MM.1S (cell line): ENCODE measurements at regions not wholly inside any gene's neighbourhood (a gene's known extent, or its start where the extent isn't known, plus 50 kb on each side); places are given as distances from the start of the nearest gene placed in this dataset.

ENCODE experiments used
- DNase-seq: peaks from one replicate; pipeline ENCODE4 v3.0.0-alpha.2; 2015
- H2AFZ ChIP-seq: fragments of 300-600 bp; sonication (generic); 2 replicates; pipeline ENCODE4 v1.6.0; 2016; ENCODE audit warnings: antibody characterized with exemption, low read length
- H3F3A ChIP-seq: fragments of 300-600 bp; sonication (generic); 2 replicates; pipeline ENCODE4 v1.6.1; 2016; ENCODE audit warnings: mild to moderate bottlenecking, antibody characterized with exemption, low read length, moderate library complexity, mixed read lengths; ENCODE audit not compliant: insufficient read depth
- H3K27ac ChIP-seq: fragments of 300-600 bp; sonication (generic); 2 replicates; pipeline ENCODE4 v1.5.1; 2016; ENCODE audit warnings: mild to moderate bottlenecking, low read length
- H3K27me3 ChIP-seq: fragments of 300-600 bp; sonication (generic); replicated peaks from 2 replicates; pipeline ENCODE4 v1.6.0; 2016; ENCODE audit warnings: low read length; ENCODE audit not compliant: insufficient read depth
- H3K36me3 ChIP-seq: fragments of 300-600 bp; sonication (generic); replicated peaks from 2 replicates; pipeline ENCODE4 v1.6.1; 2016; ENCODE audit warnings: mild to moderate bottlenecking, low read length, mixed read lengths; ENCODE audit not compliant: insufficient read depth
- H3K4me1 ChIP-seq: fragments of 300-600 bp; sonication (generic); 2 replicates; pipeline ENCODE4 v1.6.1; 2016; ENCODE audit warnings: low read length, mixed read lengths
- H3K4me2 ChIP-seq: fragments of 300-600 bp; sonication (generic); 2 replicates; pipeline ENCODE4 v1.6.0; 2016; ENCODE audit warnings: low read depth, low read length
- H3K4me3 ChIP-seq: fragments of 300-600 bp; sonication (generic); 2 replicates; pipeline ENCODE4 v1.5.1; 2016; ENCODE audit warnings: low read length, mixed read lengths
- H3K79me2 ChIP-seq: fragments of 300-600 bp; sonication (generic); 2 replicates; pipeline ENCODE4 v1.6.1; 2016; ENCODE audit warnings: mixed run types, low read length, mixed read lengths
- H3K9ac ChIP-seq: fragments of 300-600 bp; sonication (generic); 2 replicates; pipeline ENCODE4 v1.6.1; 2016; ENCODE audit warnings: low read length, mixed read lengths
- H3K9me2 ChIP-seq: fragments of 300-600 bp; sonication (generic); replicated peaks from 2 replicates; pipeline ENCODE4 v1.6.1; 2016; ENCODE audit warnings: mild to moderate bottlenecking, low read length, mixed read lengths; ENCODE audit not compliant: insufficient read depth
- H3K9me3 ChIP-seq: fragments of 300-600 bp; sonication (generic); replicated peaks from 2 replicates; pipeline ENCODE4 v1.6.1; 2016; ENCODE audit warnings: mild to moderate bottlenecking, low read length, mixed read lengths; ENCODE audit not compliant: insufficient read depth
- H4K20me1 ChIP-seq: fragments of 300-600 bp; sonication (generic); 2 replicates; pipeline ENCODE4 v1.6.1; 2016; ENCODE audit warnings: mild to moderate bottlenecking, low read length, moderate library complexity, mixed read lengths; ENCODE audit not compliant: insufficient read depth
- EZH2 ChIP-seq: fragments of 300-600 bp; sonication (generic); optimal IDR thresholded peaks from 2 replicates; pipeline ENCODE3; 2017; ENCODE audit warnings: low read depth, mild to moderate bottlenecking, antibody characterized with exemption, low read length, mixed read lengths
- EZH2phosphoT487 ChIP-seq: fragments of 300-600 bp; sonication (generic); IDR thresholded peaks from 2 replicates; pipeline ENCODE4 v1.6.1; 2018; ENCODE audit warnings: antibody characterized with exemption, low read length
- TF ChIP-seq, protein P1 (sequence below): fragments of 300-600 bp; sonication (generic); IDR thresholded peaks from 2 replicates; pipeline ENCODE4 v1.5.1; 2016; ENCODE audit warnings: antibody characterized with exemption, low read length, mixed read lengths

DNA sequence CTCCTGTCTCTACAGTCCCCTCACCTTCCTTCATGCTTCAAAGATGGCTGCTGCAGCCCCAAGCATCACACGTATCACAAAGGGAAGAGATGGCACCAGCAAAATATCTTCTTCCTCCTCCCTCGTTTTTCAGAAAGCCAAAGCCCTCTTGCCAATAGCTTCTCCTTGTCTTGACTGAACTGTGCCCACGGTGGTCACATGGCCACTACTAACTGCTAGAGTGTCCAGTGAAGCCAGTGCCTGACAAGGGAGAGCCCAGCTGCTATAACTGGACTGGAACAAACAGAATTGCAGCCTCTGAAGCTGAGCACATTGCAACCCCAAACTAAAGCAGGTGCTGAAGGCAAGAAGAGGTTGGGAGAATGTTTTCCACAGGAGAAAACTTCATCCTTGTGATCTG lies 120.8 kb upstream of the RET start:
- DNase-seq, result no peak
- Histone ChIP-seq H3K4me1 (no peaks in the 10 kb centered on the region), H3K9me2 (no peaks in the 10 kb centered on the region), H3K36me3 (no peaks in the 10 kb centered on the region), H4K20me1 (no peaks in the 10 kb centered on the region), H3K79me2 (no peaks in the 10 kb centered on the region), H3K27ac (no peak overlapping the region), H3K9me3 (no peaks in the 10 kb centered on the region), H3F3A (no peaks in the 10 kb centered on the region), H3K4me3 (no peak overlapping the region), H3K9ac (no peak overlapping the region), H2AFZ (no peak overlapping the region), H3K27me3 (no peaks in the 10 kb centered on the region), H3K4me2 (no peak overlapping the region)
- TF ChIP-seq EZH2 (no peak), EZH2phosphoT487 (no peak)
- TF ChIP-seq, protein P1, sequence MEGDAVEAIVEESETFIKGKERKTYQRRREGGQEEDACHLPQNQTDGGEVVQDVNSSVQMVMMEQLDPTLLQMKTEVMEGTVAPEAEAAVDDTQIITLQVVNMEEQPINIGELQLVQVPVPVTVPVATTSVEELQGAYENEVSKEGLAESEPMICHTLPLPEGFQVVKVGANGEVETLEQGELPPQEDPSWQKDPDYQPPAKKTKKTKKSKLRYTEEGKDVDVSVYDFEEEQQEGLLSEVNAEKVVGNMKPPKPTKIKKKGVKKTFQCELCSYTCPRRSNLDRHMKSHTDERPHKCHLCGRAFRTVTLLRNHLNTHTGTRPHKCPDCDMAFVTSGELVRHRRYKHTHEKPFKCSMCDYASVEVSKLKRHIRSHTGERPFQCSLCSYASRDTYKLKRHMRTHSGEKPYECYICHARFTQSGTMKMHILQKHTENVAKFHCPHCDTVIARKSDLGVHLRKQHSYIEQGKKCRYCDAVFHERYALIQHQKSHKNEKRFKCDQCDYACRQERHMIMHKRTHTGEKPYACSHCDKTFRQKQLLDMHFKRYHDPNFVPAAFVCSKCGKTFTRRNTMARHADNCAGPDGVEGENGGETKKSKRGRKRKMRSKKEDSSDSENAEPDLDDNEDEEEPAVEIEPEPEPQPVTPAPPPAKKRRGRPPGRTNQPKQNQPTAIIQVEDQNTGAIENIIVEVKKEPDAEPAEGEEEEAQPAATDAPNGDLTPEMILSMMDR, result no peak

GRCh38 chr10:42958142-42958868 lies 118.6 kb upstream of the RET start:
- Histone ChIP-seq H3K27ac (no peak overlapping the region), H3K36me3 (no peaks in the 10 kb centered on the region), H3K9me3 (no peaks in the 10 kb centered on the region), H3K9me2 (no peaks in the 10 kb centered on the region), H3K4me1 (no peaks in the 10 kb centered on the region), H3F3A (no peaks in the 10 kb centered on the region), H2AFZ (no peak overlapping the region), H3K27me3 (no peaks in the 10 kb centered on the region), H4K20me1 (no peaks in the 10 kb centered on the region), H3K79me2 (no peaks in the 10 kb centered on the region), H3K4me2 (no peak overlapping the region), H3K9ac (no peak overlapping the region), H3K4me3 (no peak overlapping the region)
- DNase-seq, result no peak
- TF ChIP-seq EZH2phosphoT487 (no peak), EZH2 (no peak)
- TF ChIP-seq, protein P1, result no peak

DNA sequence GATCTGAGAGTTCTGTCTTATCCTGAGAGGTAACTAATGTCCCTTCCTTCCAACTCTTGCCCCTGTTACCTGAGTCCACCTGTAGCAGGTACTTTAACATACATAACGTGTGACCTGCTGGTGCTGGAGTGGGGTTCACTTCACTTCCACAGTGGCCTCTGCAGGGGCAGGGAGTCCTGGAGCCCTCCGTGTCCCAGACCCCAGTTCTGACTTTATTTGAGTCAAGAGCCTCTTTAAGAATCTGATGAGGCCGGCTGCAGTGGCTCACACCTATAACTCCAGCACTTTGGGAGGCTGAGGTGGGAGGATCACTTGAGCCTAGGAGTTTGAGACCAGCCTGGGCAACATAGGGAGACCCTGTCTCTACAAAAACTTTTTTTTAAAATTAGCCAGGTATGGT lies 117.0 kb upstream of the RET start:
- Histone ChIP-seq H3K4me1 (no peaks in the 10 kb centered on the region), H3K36me3 (no peaks in the 10 kb centered on the region), H3K9me3 (no peaks in the 10 kb centered on the region), H4K20me1 (no peaks in the 10 kb centered on the region), H3K9ac (no peak overlapping the region), H3F3A (no peaks in the 10 kb centered on the region), H2AFZ (no peak overlapping the region), H3K27me3 (no peaks in the 10 kb centered on the region), H3K79me2 (no peaks in the 10 kb centered on the region), H3K27ac (no peak overlapping the region), H3K4me2 (no peak overlapping the region), H3K4me3 (no peak overlapping the region), H3K9me2 (no peaks in the 10 kb centered on the region)
- TF ChIP-seq, protein P1, result no peak
- TF ChIP-seq EZH2phosphoT487 (no peak), EZH2 (no peak)
- no peak for DNase-seq
